ENCODE measurements at regions not wholly inside any gene's neighbourhood (a gene's known extent, or its start where the extent isn't known, plus 50 kb on each side); places are given as distances from the start of the nearest gene placed in this dataset.
"Not testable (repeated sequence)": the region's sequence is repeated elsewhere in the genome, so short reads cannot be mapped to it uniquely, and the experiment has no call there.

GRCh38 chr20:47940101-47940813 is 155.0 kb upstream of the SULF2 start:
- no peak for DNase-seq

- no peak for DNase-seq
Measured at GRCh38 chr20:47936612-47937011, 151.3 kb upstream of the SULF2 start.

DNA sequence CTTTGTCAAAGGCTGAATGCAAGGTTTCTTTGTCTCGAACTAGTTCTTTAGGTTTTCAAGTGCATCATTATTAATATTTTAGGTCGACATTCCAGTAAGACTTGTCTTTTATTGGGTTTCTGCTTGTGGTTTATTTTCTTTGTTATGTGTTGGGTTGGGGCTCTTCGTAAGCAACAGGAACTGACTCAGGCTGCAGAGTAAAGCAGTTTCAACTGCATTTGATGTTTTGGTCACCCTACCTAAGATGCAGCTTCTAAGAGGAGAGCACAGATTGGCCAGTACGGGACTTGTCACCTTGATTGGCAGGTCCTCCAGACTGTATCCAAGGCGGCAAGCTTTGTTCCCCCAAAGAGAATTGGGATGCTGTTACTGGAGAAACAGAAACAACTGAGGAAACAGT is 149.5 kb upstream of the SULF2 start:
- DNase-seq = no peak

DNA sequence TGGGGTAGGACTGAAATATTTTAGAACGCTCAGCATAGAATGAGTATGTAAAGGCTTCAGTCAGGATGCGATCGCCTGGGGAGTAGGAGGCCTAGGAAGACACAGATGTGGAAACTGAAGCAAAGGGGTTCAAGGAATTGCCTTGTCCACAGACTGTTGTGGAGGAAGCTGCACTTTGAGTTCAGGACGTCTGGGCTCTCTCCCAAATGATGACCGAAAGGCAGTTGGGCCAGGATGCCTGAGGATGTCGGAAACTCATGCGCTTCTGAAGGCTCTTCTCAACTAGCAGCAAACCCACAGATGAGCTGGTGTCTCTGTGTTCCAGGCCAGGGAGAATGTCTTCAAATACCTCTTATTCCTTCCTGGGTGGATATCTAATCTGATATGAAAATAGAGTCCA is 146.2 kb upstream of the SULF2 start:
- no peak for DNase-seq

DNA sequence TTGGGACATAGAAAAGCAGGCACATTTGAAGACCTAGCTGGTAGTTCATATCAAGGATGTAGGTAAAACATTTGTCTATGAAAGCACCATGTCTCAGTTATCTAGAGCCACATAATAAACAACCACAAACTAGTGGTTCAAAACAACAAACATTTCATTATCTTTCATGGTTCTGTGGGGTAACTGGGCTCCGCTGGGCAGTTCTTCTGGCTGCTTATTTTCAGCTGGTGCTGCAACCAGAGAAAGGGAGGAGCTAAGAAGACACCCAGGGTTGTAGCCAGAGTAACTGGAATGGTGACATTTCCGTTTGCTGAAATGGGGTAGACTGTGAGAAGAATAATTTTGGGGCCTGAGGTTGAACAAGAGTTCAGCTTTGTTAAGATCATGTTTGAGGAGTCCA is 145.7 kb upstream of the SULF2 start:
- no peak for DNase-seq

GRCh38 chr20:47929368-47930115 is 144.3 kb upstream of the SULF2 start:
- no peak for DNase-seq

DNA sequence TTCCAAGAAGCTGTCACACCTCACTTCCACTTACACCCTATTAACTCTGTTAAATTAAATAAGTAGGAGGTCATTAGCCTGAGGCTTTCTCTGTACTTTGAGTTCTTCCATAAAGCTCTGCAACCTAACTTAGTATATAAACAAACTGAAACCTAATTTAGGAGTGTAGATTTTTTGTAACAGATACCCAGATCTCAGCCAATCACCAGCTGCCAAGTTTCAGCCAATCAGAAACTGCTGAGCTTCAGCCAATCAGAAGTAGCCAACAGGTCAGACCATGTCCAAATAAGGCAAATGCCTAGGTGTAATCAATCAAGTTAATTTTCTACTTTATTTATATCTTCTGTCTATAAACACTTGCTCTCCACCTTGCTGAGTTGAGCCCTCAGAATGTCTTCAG is 142.7 kb upstream of the SULF2 start:
- DNase-seq = no peak

DNA sequence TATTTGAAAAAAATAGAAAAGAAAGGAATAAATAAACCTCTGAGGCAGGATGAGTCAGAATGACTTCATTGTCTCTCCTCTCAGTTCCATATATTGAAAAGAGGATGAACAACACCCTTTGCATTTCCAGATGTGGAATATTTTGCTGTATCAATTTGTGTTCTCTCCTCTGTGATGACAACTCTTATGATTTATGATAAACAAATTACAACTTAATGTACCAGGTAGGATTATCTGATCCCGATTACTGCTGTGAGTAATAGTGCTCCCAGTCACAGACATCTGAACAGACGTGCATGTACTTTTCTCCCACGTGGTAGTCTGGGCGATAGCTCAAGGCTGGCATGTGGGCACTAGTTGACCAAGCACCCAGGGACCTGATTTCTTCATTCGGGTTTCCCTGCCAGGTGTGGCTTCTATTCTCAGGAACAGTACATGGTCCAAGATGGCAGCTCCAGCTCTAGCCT is 142.1 kb upstream of the SULF2 start:
- DNase-seq = no peak

DNA sequence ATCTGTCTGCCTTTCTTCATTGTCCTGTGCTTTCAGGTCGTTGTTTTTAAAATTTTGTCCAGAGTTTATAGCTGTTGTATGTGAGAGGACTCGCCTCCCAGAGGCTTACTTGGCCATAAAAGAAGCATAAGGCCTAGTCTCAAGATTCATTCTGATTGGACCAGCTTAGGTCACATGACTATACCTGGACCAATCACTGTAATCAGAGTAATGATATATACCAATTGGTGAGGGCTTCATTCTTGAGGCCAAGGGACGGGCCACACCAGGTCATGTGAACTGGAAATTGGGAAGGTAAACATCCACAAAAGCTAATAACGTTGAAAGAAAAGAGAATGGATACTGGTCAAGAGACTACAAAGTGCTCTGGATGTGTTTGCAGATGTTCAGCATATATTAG is 141.4 kb upstream of the SULF2 start:
- DNase-seq = no peak

DNA sequence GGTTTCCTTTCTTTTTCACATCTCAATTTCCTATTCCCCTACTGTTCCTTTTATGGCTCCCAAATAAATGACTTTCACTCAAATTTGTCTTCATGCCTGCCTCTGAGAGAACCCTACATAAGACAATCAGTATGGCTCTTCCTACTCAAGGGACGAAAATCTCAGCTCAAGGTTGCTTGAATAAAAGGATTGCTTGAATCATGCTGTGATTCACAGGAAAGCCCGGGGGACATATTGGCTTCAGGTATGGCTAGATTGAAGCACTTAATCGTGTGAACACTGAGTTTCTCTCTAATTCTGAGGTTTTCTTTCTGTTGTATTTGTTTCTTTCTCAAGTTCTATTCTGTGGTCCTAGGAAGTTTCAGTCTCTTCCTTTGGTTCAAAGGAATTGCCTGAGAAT is 140.3 kb upstream of the SULF2 start:
- no peak for DNase-seq

- DNase-seq = no peak
Measured at GRCh38 chr20:47922269-47922668, 137.0 kb upstream of the SULF2 start.

- DNase-seq = not testable (repeated sequence)
Measured at GRCh38 chr20:47921829-47922228, 136.5 kb upstream of the SULF2 start.

DNA sequence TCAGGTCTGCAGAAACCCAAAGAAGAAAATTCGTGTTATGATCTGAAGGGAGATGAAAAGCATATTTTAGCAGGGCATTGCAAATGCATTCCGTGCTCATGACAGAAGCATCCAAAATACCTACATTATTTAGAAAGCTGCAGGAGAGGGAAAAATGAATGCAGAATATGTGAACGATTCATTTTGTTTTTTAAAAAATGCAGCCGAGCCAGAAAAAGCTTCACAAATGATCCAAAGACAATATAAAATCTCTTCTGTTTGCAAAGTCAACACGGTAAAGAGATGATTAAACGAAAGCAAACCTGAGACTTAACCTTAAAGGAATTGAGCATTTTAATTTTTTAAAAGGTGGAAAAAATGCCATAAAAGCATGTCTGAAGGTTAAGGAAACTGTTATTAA is 136.1 kb upstream of the SULF2 start:
- no peak for DNase-seq

DNA sequence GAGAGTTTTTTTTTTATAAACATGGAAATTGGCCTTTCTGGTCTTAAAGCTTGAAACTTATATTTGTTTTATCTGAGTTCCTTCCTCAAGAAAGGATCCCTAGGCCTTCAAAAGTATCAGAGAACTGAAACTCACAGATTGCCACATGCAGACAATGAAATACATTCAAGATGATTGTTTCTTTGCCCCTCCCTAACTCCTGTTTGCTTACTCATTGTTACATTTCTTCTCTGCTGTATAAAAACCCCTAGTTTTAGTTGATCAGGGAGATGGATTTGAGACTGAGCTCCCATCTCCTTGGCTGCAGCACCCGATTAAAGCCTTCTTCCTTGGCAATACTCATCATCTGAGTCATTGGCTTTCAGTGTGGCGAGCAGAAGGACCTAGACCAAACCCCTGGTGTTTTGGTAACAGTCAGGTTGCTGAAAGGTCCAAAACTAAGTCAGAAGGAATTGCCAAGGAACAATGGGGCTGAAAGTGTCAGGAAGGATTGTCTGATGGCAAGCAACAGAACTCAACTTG is 132.3 kb upstream of the SULF2 start:
- DNase-seq = no peak

DNA sequence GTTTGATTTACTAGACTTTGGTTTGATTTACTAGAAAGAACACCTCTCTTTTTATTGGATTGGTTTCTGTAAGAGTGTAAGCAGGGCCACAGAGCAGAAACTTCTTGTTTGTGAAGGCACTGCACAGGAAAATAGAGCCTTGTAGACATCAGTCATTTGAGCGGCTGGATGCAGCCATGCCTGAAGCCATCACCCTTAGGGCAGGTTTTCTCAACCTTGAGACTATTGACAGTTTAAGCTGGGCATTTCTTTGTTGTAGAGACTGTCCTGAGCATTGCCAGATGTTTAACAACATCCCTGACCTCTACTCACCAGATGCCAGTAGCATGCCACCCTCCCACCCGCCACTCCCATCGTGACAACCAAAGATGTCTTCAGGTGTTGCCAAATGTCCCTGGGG is 130.2 kb upstream of the SULF2 start:
- DNase-seq = no peak

GRCh38 chr20:47914792-47915191 is 129.5 kb upstream of the SULF2 start:
- no peak for DNase-seq

DNA sequence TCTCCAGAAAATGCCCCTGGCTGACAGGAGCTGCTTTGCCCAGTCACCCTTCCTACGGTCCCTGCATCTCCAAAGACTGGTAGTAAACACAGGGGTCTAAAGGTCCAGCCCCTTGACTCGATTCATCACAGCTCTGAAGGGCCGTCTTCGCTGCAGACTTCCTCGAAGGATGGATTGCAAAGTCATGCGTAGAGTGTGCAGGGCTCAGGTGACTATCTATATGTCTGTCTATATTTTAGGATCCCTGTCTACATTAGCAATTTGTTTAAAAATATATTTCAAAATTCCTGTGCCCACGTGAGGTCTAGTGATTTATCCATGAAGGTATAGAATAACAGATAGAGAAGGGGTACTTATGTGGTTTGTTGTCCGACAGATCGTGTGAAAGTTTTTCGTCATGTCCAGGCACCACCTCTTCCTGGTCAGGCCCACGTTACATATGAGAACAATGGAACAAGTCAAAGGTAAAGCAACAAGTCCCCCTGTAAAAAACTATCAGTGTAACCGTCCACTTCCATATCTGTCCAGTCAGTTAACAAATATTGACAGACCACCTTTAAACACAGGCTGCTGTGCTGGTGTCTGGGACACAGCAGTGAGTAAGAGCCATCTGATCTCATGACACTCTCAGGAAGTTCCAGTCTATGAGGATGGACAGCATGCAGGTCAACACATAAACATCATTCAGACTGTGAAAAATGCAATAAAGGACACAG is 127.7 kb upstream of the SULF2 start:
- not testable (repeated sequence) for DNase-seq

- not testable (repeated sequence) for DNase-seq
Measured at GRCh38 chr20:47912165-47912564, 126.9 kb upstream of the SULF2 start.

- not testable (repeated sequence) for DNase-seq
Measured at GRCh38 chr20:47909696-47910369, 124.6 kb upstream of the SULF2 start.

- not testable (repeated sequence) for DNase-seq
Measured at GRCh38 chr20:47908361-47909035, 123.2 kb upstream of the SULF2 start.

DNA sequence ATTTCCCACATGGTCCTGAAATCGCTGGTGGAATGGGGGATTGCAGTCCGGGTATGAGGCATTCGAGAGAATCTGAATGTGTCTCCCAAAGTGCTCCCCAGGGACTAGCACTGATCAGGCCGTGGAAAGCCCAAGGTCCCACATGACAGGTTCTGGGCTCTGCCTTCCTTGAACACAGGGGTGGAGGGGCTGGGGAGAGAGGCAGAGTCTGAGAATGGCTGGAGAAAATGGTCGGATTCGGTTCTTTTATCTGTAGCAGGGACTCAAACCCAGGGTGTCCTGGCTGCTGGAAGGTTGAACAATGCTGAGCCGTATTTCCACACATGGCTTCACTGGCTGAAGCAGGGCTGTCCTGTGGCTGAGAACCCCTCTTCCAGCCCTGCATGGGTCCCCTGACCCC is 122.7 kb upstream of the SULF2 start:
- DNase-seq = not testable (repeated sequence)

GRCh38 chr20:47907031-47907675 is 121.9 kb upstream of the SULF2 start:
- DNase-seq = no peak

Data from CD4-positive, alpha-beta T cell treated with Interleukin-4 for 1 hour (primary cell).